ENCODE measurements at regions not wholly inside any gene's neighbourhood (a gene's known extent, or its start where the extent isn't known, plus 50 kb on each side); places are given as distances from the start of the nearest gene placed in this dataset.

DNA sequence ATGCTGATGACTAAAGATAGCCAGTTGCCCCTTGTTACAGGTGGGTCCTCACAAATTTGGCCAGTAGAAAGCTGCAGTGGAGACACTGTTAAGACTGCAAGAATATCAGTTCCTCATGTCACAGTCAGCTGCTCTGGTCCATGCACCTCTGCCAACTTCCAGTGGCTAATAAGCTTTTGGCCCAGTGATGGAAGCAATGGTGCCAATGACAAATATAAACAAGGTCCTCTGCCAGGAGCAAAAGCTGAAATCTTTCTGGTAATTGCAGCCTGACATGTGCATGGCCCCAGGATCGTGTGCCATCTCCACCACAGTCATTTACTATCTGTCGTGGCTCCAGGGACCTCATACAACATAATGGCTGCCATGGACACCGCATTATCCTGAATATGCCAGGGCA lies 85.4 kb upstream of the TMEM260 start:
- TF ChIP-seq RAD21 (IDR thresholded peaks at IDR 0.05; ENCODE audit: low read length) = no peak
- no peak for TF ChIP-seq SMC3 (IDR thresholded peaks at IDR 0.05; ENCODE audit: low read depth, low read length)
- TF ChIP-seq TCF12 (IDR thresholded peaks at IDR 0.05) = no peak
- TF ChIP-seq EZH2phosphoT487 (IDR thresholded peaks at IDR 0.05; ENCODE audit: borderline replicate concordance, low read depth) = no peak
- TF ChIP-seq, protein P1, sequence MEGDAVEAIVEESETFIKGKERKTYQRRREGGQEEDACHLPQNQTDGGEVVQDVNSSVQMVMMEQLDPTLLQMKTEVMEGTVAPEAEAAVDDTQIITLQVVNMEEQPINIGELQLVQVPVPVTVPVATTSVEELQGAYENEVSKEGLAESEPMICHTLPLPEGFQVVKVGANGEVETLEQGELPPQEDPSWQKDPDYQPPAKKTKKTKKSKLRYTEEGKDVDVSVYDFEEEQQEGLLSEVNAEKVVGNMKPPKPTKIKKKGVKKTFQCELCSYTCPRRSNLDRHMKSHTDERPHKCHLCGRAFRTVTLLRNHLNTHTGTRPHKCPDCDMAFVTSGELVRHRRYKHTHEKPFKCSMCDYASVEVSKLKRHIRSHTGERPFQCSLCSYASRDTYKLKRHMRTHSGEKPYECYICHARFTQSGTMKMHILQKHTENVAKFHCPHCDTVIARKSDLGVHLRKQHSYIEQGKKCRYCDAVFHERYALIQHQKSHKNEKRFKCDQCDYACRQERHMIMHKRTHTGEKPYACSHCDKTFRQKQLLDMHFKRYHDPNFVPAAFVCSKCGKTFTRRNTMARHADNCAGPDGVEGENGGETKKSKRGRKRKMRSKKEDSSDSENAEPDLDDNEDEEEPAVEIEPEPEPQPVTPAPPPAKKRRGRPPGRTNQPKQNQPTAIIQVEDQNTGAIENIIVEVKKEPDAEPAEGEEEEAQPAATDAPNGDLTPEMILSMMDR (IDR thresholded peaks at IDR 0.05) = no peak
- TF ChIP-seq MXI1 (IDR thresholded peaks at IDR 0.05; ENCODE audit: low read depth, low read length) = no peak

Data from SK-N-SH (cell line).